Vagina (tissue), 2 donors: ENCODE measurements at regions not wholly inside any gene's neighbourhood (a gene's known extent, or its start where the extent isn't known, plus 50 kb on each side); places are given as distances from the start of the nearest gene placed in this dataset.

Experiments
- DNase-seq, 2 donors: peaks; one replicate each; pipeline ENCODE4 v3.0.0-alpha.2; 2017; ENCODE audit errors: extremely low spot score in 2 of 2
- H3K27ac ChIP-seq: fragments of 200-600 bp; sonication (generic); one replicate; pipeline ENCODE4 v1.5.1; 2019
- H3K27me3 ChIP-seq: fragments of 200-600 bp; sonication (generic); one replicate; pipeline ENCODE4 v1.5.1; 2019
- H3K36me3 ChIP-seq, 2 donors: fragments of 200-600 bp; sonication (generic); one replicate each; pipeline ENCODE4 v1.5.1; 2017 to 2019
- H3K4me1 ChIP-seq: fragments of 200-600 bp; sonication (generic); one replicate; pipeline ENCODE4 v1.5.1; 2019
- H3K4me3 ChIP-seq, 2 donors: fragments of 200-600 bp; sonication (generic); 1 replicate in 1 of 2; 2 replicates in 1 of 2; pipeline ENCODE4 v1.5.1; 2016 to 2019
- H3K9me3 ChIP-seq: fragments of 200-600 bp; sonication (generic); one replicate; pipeline ENCODE4 v1.5.1; 2019
- CTCF ChIP-seq, 3 experiments: fragments of 450-650 bp in 2 of 3; fragments of 200-600 bp in 1 of 3; sonication (generic) in 1 of 3; IDR thresholded peaks; one replicate each; pipeline ENCODE4 v1.5.1; 2017 to 2019; ENCODE audit warnings: antibody characterized with exemption in 3 of 3, mild to moderate bottlenecking in 2 of 3, moderate library complexity in 2 of 3
- POLR2A ChIP-seq, 2 donors: fragments of 450-650 bp; IDR thresholded peaks; one replicate each; pipeline ENCODE4 v1.6.1; 2017; ENCODE audit warnings: antibody characterized with exemption in 2 of 2, mild to moderate bottlenecking in 2 of 2, moderate library complexity in 2 of 2
- POLR2AphosphoS5 ChIP-seq, 2 donors: sonication (generic); formaldehyde crosslinking; IDR thresholded peaks; one replicate each; pipeline ENCODE4 v1.9.0; 2017; ENCODE audit warnings: antibody characterized with exemption in 2 of 2, mild to moderate bottlenecking in 2 of 2, low read depth in 1 of 2; ENCODE audit not compliant: insufficient read depth in 1 of 2
- intact Hi-C: fragments of 100-400 bp; cut with DNase I; formaldehyde crosslinking; loops from one replicate; pipeline ENCODE4 v1.15.1; 2023

GRCh38 chr12:77161944-77162343, 96.6 kb upstream of the E2F7 start:
- intact Hi-C loops = no loop called here
- TF ChIP-seq CTCF (IDR thresholded peaks at IDR 0.05) (no peak), POLR2AphosphoS5 (IDR thresholded peaks at IDR 0.05; ENCODE audit: insufficient read depth in 1 of 2, low read depth in 1 of 2) (no peak), POLR2A (IDR thresholded peaks at IDR 0.05) (no peak)

GRCh38 chr12:77160931-77161330, 95.6 kb upstream of the E2F7 start:
- H3K9me3 ChIP-seq = no peaks in the 10 kb centered on the region
- H3K27ac ChIP-seq = no peak overlapping the region
- no peak overlapping the region for H3K4me3 ChIP-seq
- intact Hi-C loops = no loop called here
- DNase-seq = no peak
- no peaks in the 10 kb centered on the region for H3K4me1 ChIP-seq
- no peaks in the 10 kb centered on the region for H3K36me3 ChIP-seq
- TF ChIP-seq POLR2AphosphoS5 (IDR thresholded peaks at IDR 0.05; ENCODE audit: insufficient read depth in 1 of 2, low read depth in 1 of 2) = no peak
- no peak for TF ChIP-seq POLR2A (IDR thresholded peaks at IDR 0.05)
- TF ChIP-seq CTCF (IDR thresholded peaks at IDR 0.05) = no peak
- H3K27me3 ChIP-seq = no peaks in the 10 kb centered on the region

More at GRCh38 chr12:77161944-77162343, 96.6 kb upstream of the E2F7 start:
- no peaks in the 10 kb centered on the region for H3K4me1 ChIP-seq
- no peak overlapping the region for H3K27ac ChIP-seq
- H3K4me3 ChIP-seq = no peak overlapping the region
- DNase-seq = no peak
- no peaks in the 10 kb centered on the region for H3K27me3 ChIP-seq
- H3K9me3 ChIP-seq = no peaks in the 10 kb centered on the region
- no peaks in the 10 kb centered on the region for H3K36me3 ChIP-seq

GRCh38 chr12:77153706-77154105, 88.3 kb upstream of the E2F7 start:
- no peaks in the 10 kb centered on the region for H3K9me3 ChIP-seq
- H3K4me1 ChIP-seq = no peaks in the 10 kb centered on the region
- no peak for DNase-seq
- intact Hi-C loops = no loop called here
- no peak overlapping the region for H3K4me3 ChIP-seq
- H3K27me3 ChIP-seq = no peaks in the 10 kb centered on the region
- H3K36me3 ChIP-seq = no peaks in the 10 kb centered on the region
- TF ChIP-seq POLR2A (IDR thresholded peaks at IDR 0.05) = no peak
- no peak for TF ChIP-seq CTCF (IDR thresholded peaks at IDR 0.05)
- no peak for TF ChIP-seq POLR2AphosphoS5 (IDR thresholded peaks at IDR 0.05; ENCODE audit: insufficient read depth in 1 of 2, low read depth in 1 of 2)
- no peak overlapping the region for H3K27ac ChIP-seq

GRCh38 chr12:77152623-77153193, 87.3 kb upstream of the E2F7 start:
- Histone ChIP-seq H3K4me1 (no peaks in the 10 kb centered on the region), H3K4me3 (no peak overlapping the region), H3K36me3 (no peaks in the 10 kb centered on the region), H3K27me3 (no peaks in the 10 kb centered on the region), H3K27ac (no peak overlapping the region), H3K9me3 (no peaks in the 10 kb centered on the region)
- no peak for DNase-seq
- TF ChIP-seq POLR2AphosphoS5 (IDR thresholded peaks at IDR 0.05; ENCODE audit: insufficient read depth in 1 of 2, low read depth in 1 of 2) (no peak), CTCF (IDR thresholded peaks at IDR 0.05) (peak in 1 of 3 experiments; percentile 24)
- intact Hi-C loops = no loop called here

GRCh38 chr12:77151030-77151429, 85.7 kb upstream of the E2F7 start:
- no peaks in the 10 kb centered on the region for H3K27me3 ChIP-seq
- H3K4me3 ChIP-seq = no peak overlapping the region
- no peaks in the 10 kb centered on the region for H3K9me3 ChIP-seq
- DNase-seq = no peak
- H3K36me3 ChIP-seq = no peaks in the 10 kb centered on the region
- intact Hi-C loops = no loop called here
- H3K27ac ChIP-seq = no peak overlapping the region
- TF ChIP-seq POLR2A (IDR thresholded peaks at IDR 0.05) (no peak), CTCF (IDR thresholded peaks at IDR 0.05) (no peak), POLR2AphosphoS5 (IDR thresholded peaks at IDR 0.05; ENCODE audit: insufficient read depth in 1 of 2, low read depth in 1 of 2) (no peak)
- H3K4me1 ChIP-seq = no peaks in the 10 kb centered on the region
